ENCODE measurements at regions not wholly inside any gene's neighbourhood (a gene's known extent, or its start where the extent isn't known, plus 50 kb on each side); places are given as distances from the start of the nearest gene placed in this dataset.

DNA sequence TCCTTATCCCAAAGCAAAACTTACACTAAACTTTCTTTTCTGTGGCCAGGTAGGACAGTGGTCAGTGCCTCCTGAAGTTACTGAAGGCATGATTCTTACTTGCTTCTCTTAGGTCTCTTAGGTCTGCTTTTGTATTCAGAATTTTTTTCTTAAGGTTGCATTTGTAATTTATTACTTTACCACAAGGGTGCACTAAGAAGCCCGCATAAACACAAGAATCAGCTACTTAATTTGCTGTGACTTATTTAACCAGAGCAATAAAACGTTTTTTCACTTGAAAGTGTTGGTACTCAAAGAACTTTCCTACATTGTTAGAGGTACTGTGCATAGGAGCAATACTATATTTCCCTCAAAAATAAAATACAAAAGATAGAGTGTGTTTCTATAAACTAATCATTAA, 75.4 kb upstream of the LAMA2 start:
- no peaks in the 10 kb centered on the region for H3K36me3 Mint-ChIP-seq (ENCODE audit: low read depth)
- no peak overlapping the region for H3K4me3 Mint-ChIP-seq
- TF ChIP-seq, protein P1, sequence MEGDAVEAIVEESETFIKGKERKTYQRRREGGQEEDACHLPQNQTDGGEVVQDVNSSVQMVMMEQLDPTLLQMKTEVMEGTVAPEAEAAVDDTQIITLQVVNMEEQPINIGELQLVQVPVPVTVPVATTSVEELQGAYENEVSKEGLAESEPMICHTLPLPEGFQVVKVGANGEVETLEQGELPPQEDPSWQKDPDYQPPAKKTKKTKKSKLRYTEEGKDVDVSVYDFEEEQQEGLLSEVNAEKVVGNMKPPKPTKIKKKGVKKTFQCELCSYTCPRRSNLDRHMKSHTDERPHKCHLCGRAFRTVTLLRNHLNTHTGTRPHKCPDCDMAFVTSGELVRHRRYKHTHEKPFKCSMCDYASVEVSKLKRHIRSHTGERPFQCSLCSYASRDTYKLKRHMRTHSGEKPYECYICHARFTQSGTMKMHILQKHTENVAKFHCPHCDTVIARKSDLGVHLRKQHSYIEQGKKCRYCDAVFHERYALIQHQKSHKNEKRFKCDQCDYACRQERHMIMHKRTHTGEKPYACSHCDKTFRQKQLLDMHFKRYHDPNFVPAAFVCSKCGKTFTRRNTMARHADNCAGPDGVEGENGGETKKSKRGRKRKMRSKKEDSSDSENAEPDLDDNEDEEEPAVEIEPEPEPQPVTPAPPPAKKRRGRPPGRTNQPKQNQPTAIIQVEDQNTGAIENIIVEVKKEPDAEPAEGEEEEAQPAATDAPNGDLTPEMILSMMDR (IDR thresholded peaks at IDR 0.05), result peak; percentile 25
- ATAC-seq (no peak), DNase-seq (no peak)
- no peaks in the 10 kb centered on the region for H3K9me3 Mint-ChIP-seq
- ChIA-PET CTCF (interaction anchor here (1.2 to 1.7 kb wide), 2 partner anchors 94 to 563 kb away, joined by 3 to 4 read pairs; no protein-coding TSS in a partner anchor), POLR2A (no interaction called here)
- H3K4me1 Mint-ChIP-seq (ENCODE audit: low read depth), result no peaks in the 10 kb centered on the region
- H3K27ac Mint-ChIP-seq, result no peak overlapping the region
- intact Hi-C loops (cut with micrococcal nuclease), result no loop called here
- H3K27me3 Mint-ChIP-seq, result peaks cover 10% of the 10 kb centered on the region

DNA sequence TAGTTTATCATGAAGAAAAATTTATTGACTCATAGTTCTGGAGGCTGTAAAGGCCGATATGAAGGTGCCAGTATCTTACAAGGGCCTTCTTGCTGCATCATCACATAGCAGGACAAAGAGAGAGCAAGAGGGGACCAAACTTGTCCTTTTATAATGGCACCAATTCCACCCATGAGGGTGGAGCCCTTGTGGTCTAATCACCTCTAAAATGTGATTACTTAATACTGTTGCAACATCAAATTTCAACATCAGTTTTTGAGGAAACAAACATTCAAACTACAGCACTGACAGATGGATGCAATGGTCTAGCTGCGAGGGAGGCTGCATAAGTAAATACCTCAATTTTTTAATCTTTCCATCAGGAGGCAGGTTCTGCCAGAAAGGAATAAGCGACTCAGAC, 76.7 kb upstream of the LAMA2 start:
- Mint-ChIP-seq H3K9me3 (no peaks in the 10 kb centered on the region), H3K27me3 (peaks cover 8% of the 10 kb centered on the region), H3K27ac (no peak overlapping the region), H3K36me3 (ENCODE audit: low read depth) (no peaks in the 10 kb centered on the region), H3K4me3 (no peak overlapping the region), H3K4me1 (ENCODE audit: low read depth) (no peaks in the 10 kb centered on the region)
- ATAC-seq (no peak), DNase-seq (no peak)
- POLR2A ChIA-PET, result no interaction called here
- CTCF ChIA-PET, result interaction anchor here (1.2 kb wide), 1 partner anchor 73 kb away, joined by 3 read pairs; no protein-coding TSS in a partner anchor
- TF ChIP-seq, protein P1 (IDR thresholded peaks at IDR 0.05), result no peak
- intact Hi-C loops (cut with micrococcal nuclease), result no loop called here

DNA sequence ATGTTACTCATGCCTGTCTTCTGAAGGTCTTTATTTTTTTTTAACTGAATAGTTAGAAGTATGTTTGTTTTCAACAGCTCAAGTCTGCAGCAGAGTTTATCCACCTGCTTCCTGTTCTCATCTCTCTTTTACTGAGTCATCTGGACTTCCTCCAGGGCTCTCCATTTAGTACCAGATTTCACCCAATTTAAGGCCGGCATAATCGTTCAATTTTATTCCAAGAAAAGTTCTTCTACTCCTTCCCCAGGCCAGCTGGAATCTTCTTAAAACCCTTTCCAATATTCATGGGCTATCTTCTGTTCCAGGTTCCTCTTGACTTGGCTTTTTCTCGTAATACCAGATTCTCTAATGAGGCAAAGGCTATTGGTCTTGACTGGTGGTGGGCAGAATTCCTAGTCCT, 79.0 kb upstream of the LAMA2 start:
- intact Hi-C loops (cut with micrococcal nuclease), result no loop called here
- Mint-ChIP-seq H3K27ac (no peak overlapping the region), H3K27me3 (peaks cover 3% of the 10 kb centered on the region), H3K9me3 (no peaks in the 10 kb centered on the region), H3K36me3 (ENCODE audit: low read depth) (no peaks in the 10 kb centered on the region), H3K4me3 (no peak overlapping the region), H3K4me1 (ENCODE audit: low read depth) (no peaks in the 10 kb centered on the region)
- no peak for DNase-seq
- POLR2A ChIA-PET, result no interaction called here
- CTCF ChIA-PET, result no interaction called here
- TF ChIP-seq, protein P1 (IDR thresholded peaks at IDR 0.05), result no peak
- no peak for ATAC-seq

DNA sequence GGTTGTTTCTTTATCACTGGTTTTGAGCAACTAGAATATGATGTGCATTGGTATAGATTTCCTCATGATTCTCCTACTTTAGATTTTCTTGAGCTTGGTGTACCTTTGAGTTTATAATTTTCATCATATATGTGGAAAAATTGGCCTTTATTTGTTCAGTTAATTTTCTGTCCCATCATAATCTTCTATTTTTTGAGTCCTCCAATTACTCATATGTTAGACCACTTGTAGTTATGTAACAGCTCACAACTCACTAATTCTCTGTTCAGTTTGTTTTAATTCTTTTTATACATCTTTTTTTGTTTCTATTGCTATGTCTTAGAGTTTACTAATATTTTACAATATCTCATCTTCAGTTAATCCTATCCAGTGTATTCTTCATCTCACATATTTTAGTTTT, 81.3 kb upstream of the LAMA2 start:
- ChIA-PET CTCF (no interaction called here), POLR2A (no interaction called here)
- Mint-ChIP-seq H3K27me3 (no peaks in the 10 kb centered on the region), H3K4me3 (no peak overlapping the region), H3K9me3 (no peaks in the 10 kb centered on the region), H3K4me1 (ENCODE audit: low read depth) (no peaks in the 10 kb centered on the region), H3K36me3 (ENCODE audit: low read depth) (no peaks in the 10 kb centered on the region), H3K27ac (no peak overlapping the region)
- TF ChIP-seq, protein P1 (IDR thresholded peaks at IDR 0.05), result no peak
- intact Hi-C loops (cut with micrococcal nuclease), result no loop called here
- DNase-seq, result no peak
- ATAC-seq, result no peak

DNA sequence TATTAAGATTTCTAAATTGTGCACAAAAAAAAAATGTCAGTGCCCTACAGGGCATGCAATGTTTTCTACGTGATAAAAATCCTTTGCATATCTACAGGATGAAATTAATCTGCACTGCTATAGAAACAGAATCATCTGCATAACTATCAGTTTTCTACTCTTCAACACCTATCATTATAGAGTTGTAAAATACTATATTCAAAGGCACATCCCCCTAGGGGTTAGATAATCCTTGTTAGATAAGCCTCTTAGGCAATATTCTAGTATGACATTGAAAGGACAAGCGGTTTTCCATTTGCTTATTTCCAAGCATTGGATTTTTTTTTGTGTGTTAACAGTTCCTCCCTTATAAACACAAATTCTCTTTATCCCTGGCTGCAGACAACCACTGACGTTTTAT, 98.7 kb upstream of the LAMA2 start:
- H3K4me1 Mint-ChIP-seq (ENCODE audit: low read depth), result no peaks in the 10 kb centered on the region
- peaks cover 11% of the 10 kb centered on the region for H3K9me3 Mint-ChIP-seq
- DNase-seq (no peak), ATAC-seq (no peak)
- CTCF ChIA-PET, result no interaction called here
- TF ChIP-seq, protein P1 (IDR thresholded peaks at IDR 0.05), result no peak
- POLR2A ChIA-PET, result no interaction called here
- H3K27me3 Mint-ChIP-seq, result peaks cover 5% of the 10 kb centered on the region
- no peak overlapping the region for H3K27ac Mint-ChIP-seq
- intact Hi-C loops (cut with micrococcal nuclease), result no loop called here
- no peaks in the 10 kb centered on the region for H3K36me3 Mint-ChIP-seq (ENCODE audit: low read depth)
- no peak overlapping the region for H3K4me3 Mint-ChIP-seq

Data from activated CD8-positive, alpha-beta T cell treated with anti-CD3 and anti-CD28 coated beads for 36 hours (primary cell).